Adrenal gland (tissue), 9 donors: ENCODE measurements at regions not wholly inside any gene's neighbourhood (a gene's known extent, or its start where the extent isn't known, plus 50 kb on each side); places are given as distances from the start of the nearest gene placed in this dataset.

Experiments
- DNase-seq, 7 donors: peaks; one replicate each; pipeline ENCODE4 v3.0.0-alpha.2; 2019 to 2020
- H3K27ac ChIP-seq, 5 donors: fragments of 200-600 bp; sonication (generic) in 4 of 5; 1 replicate in 3 of 5; 2 replicates in 2 of 5; pipeline versions ENCODE4 v1.5.1 to v1.8.0; 2016 to 2020; ENCODE audit warnings: mild to moderate bottlenecking in 1 of 5
- H3K27me3 ChIP-seq: fragments of 200-600 bp; 2 replicates; pipeline ENCODE4 v1.8.0; 2021
- H3K36me3 ChIP-seq, 2 donors: fragments of 200-600 bp; replicated peaks in 1 of 2; 1 replicate in 1 of 2; 2 replicates in 1 of 2; pipeline versions ENCODE4 v1.5.1 to v1.8.0; 2018 to 2022
- H3K4me1 ChIP-seq, 2 donors: fragments of 200-600 bp; replicated peaks in 1 of 2; 1 replicate in 1 of 2; 2 replicates in 1 of 2; pipeline versions ENCODE4 v1.5.1 to v1.8.0; 2018 to 2021
- H3K4me3 ChIP-seq, 4 donors: fragments of 200-600 bp; sonication (generic) in 3 of 4; one replicate each; pipeline ENCODE4 v1.5.1; 2016 to 2018
- H3K9me3 ChIP-seq, 3 donors: fragments of 200-600 bp; sonication (generic) in 1 of 3; replicated peaks in 1 of 3; 1 replicate in 2 of 3; 2 replicates in 1 of 3; pipeline versions ENCODE4 v1.5.1 to v1.8.0; 2016 to 2021
- POLR2A ChIP-seq, 2 donors: fragments of 450-650 bp; IDR thresholded peaks; one replicate each; pipeline ENCODE4 v1.6.1; 2017; ENCODE audit warnings: antibody characterized with exemption in 2 of 2, mild to moderate bottlenecking in 2 of 2, moderate library complexity in 1 of 2
- WGBS, 4 donors: extraction: QIAGEN DNeasy Blood & Tissue Kit in 2 of 4; methylation state at CpG; one replicate each; pipeline versions ENCODE4 v1.1.5 to v1.1.7; 2013 to 2017; 5-methylcytosine and 5-hydroxymethylcytosine counted together
- intact Hi-C, 2 donors: fragments of 100-400 bp; cut with DNase I; formaldehyde crosslinking; loops; one replicate each; pipeline versions ENCODE4 v1.14.1 to v1.15.0; 2022 to 2023
- TF ChIP-seq, protein P1 (sequence below), 6 experiments: fragments of 450-650 bp in 4 of 6; fragments of 200-600 bp in 2 of 6; sonication (generic) in 1 of 6; IDR thresholded peaks; 1 replicate in 5 of 6; 2 replicates in 1 of 6; pipeline versions ENCODE4 v1.5.1 to v1.8.0; 2016 to 2021; ENCODE audit warnings: antibody characterized with exemption in 6 of 6, mild to moderate bottlenecking in 2 of 6, moderate library complexity in 1 of 6
- donor health status: healthy with polysubstance abuse.
- donor health status: Bipolar disorder and iron deficiency.
- donor health status: DM: yes; HTN: yes; CAD: no.
- donor health status: DM: no; HTN: no; CAD: no.
- donor health status: DM: no; HTN: no; CAD: no.

DNA sequence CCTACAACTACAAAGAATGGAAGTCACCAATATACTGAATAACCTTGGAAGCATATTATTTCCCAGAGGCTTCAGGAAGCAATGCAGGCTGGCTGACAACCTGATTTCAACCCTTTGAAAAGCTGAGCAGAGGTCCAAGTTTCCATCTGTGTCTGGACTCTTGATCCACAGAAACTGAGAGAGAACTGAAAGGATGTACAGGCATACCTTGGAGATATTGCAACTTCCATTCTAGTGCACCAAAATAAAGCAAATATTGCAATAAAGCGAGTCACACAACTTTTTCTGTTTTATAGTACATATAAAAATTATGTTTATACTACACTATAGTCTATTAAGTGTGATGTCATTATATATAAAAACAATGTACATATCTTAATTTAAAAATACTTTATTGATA lies 85.3 kb downstream of the TYW3 start:
- H3K9me3 ChIP-seq, result no peaks in the 10 kb centered on the region

DNA sequence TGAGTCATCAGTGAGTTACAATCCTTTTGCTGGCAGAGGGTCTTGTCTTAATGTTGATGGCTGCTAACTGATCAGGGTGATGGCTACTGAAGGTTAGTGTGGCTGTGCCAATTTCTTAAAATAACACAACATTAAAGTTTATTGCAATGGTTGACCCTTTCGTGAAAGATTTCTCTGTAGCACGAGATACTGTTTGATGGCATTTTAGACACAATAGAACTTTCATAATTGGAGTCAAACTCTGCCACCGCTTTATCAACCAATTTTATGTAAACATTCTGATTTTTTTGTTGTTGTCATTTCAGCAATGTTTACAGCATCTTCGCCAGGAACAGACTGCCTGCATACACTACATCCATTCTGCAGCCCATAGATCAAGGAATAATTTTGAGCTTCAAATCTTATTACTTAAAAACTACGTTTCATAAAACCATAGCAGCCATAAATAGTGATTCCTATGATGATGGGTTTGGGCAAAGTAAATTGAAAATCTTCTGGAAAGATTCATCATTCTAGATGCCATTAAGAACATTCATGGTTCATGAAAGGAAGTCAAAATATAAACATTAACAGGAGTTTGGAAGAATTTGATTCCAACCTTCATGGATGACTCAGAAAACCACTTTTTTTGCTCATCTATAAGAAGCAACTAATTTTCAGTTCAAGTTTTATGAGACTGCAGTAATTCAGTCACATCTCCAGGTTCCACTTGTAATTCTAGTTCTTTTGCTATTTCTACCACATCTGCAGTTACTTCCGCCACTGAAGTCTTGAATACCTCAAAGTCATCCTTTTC lies 85.9 kb downstream of the TYW3 start:
- 67 to 75% (median 71%) methylated on average over 6 of the region's 6 CpGs for WGBS, 4 donors
- Histone ChIP-seq H3K27me3 (no peaks in the 10 kb centered on the region), H3K36me3 (no peaks in the 10 kb centered on the region), H3K9me3 (no peaks in the 10 kb centered on the region), H3K4me3 (no peak overlapping the region), H3K27ac (no peak overlapping the region), H3K4me1 (no peaks in the 10 kb centered on the region)
- no peak for TF ChIP-seq POLR2A (IDR thresholded peaks at IDR 0.05)
- TF ChIP-seq, protein P1, sequence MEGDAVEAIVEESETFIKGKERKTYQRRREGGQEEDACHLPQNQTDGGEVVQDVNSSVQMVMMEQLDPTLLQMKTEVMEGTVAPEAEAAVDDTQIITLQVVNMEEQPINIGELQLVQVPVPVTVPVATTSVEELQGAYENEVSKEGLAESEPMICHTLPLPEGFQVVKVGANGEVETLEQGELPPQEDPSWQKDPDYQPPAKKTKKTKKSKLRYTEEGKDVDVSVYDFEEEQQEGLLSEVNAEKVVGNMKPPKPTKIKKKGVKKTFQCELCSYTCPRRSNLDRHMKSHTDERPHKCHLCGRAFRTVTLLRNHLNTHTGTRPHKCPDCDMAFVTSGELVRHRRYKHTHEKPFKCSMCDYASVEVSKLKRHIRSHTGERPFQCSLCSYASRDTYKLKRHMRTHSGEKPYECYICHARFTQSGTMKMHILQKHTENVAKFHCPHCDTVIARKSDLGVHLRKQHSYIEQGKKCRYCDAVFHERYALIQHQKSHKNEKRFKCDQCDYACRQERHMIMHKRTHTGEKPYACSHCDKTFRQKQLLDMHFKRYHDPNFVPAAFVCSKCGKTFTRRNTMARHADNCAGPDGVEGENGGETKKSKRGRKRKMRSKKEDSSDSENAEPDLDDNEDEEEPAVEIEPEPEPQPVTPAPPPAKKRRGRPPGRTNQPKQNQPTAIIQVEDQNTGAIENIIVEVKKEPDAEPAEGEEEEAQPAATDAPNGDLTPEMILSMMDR (IDR thresholded peaks at IDR 0.05), result no peak
- intact Hi-C loops, result no loop called here
- DNase-seq, result no peak

More for the DNA sequence above, 85.3 kb downstream of the TYW3 start:
- TF ChIP-seq, protein P1 (IDR thresholded peaks at IDR 0.05), result no peak
- no peak for TF ChIP-seq POLR2A (IDR thresholded peaks at IDR 0.05)
- no peak overlapping the region for H3K27ac ChIP-seq
- H3K4me1 ChIP-seq, result no peaks in the 10 kb centered on the region
- no peak overlapping the region for H3K4me3 ChIP-seq
- no peak for DNase-seq
- no peaks in the 10 kb centered on the region for H3K27me3 ChIP-seq
- 76 to 91% (median 81%) methylated on average over 1 of the region's 1 CpG for WGBS, 4 donors
- intact Hi-C loops, result no loop called here
- H3K36me3 ChIP-seq, result no peaks in the 10 kb centered on the region

DNA sequence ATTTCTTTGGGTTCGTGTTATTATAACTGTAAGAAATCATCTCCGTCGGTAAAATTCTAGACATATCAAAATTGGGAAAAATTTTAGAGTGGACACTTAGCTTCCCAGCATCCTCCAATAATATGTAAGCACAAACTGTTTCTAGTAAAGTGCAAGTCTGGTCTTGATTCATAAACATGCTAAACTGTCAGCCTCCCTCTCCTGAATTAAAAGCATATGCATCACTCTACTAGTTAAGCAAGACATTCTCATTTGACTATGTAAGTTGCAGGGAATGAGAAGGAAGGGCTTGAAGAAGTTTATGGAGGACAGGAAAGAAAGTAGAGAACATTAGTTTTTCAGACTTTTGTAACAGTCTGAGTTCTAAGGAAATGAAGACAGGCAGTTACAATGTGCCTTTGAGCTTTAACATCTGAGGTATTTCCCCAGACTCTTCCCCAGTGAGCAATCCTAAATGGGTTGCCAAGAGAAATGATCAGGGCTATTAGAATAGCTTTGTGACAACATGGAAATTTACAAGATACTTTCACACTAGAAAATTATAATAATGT lies 90.0 kb downstream of the TYW3 start:
- 69 to 86% (median 77%) methylated on average over 3 of the region's 3 CpGs for WGBS, 4 donors

GRCh38 chr1:74824497-74825107 lies 91.7 kb downstream of the TYW3 start:
- no peaks in the 10 kb centered on the region for H3K4me1 ChIP-seq
- TF ChIP-seq POLR2A (IDR thresholded peaks at IDR 0.05), result no peak
- TF ChIP-seq, protein P1 (IDR thresholded peaks at IDR 0.05), result no peak
- no peaks in the 10 kb centered on the region for H3K27me3 ChIP-seq
- H3K27ac ChIP-seq, result no peak overlapping the region
- intact Hi-C loops, result no loop called here
- DNase-seq, result no peak
- no peaks in the 10 kb centered on the region for H3K9me3 ChIP-seq
- 55 to 86% (median 74%) methylated on average over 4 of the region's 4 CpGs for WGBS, 4 donors
- no peak overlapping the region for H3K4me3 ChIP-seq
- H3K36me3 ChIP-seq, result no peaks in the 10 kb centered on the region

More for the DNA sequence above, 90.0 kb downstream of the TYW3 start:
- Histone ChIP-seq H3K36me3 (no peaks in the 10 kb centered on the region), H3K4me3 (no peak overlapping the region), H3K27ac (no peak overlapping the region), H3K27me3 (no peaks in the 10 kb centered on the region), H3K9me3 (no peaks in the 10 kb centered on the region), H3K4me1 (no peaks in the 10 kb centered on the region)
- DNase-seq, result no peak
- TF ChIP-seq, protein P1 (IDR thresholded peaks at IDR 0.05), result no peak
- no peak for TF ChIP-seq POLR2A (IDR thresholded peaks at IDR 0.05)
- intact Hi-C loops, result no loop called here
